Fibroblast of skin of left biceps (primary cell): ENCODE measurements at regions not wholly inside any gene's neighbourhood (a gene's known extent, or its start where the extent isn't known, plus 50 kb on each side); places are given as distances from the start of the nearest gene placed in this dataset.

Experiments used
- DNase-seq, 2 experiments: peaks; one replicate each; pipeline ENCODE4 v3.0.0-alpha.2; 2013; ENCODE audit warnings: low read depth in 2 of 2

DNA sequence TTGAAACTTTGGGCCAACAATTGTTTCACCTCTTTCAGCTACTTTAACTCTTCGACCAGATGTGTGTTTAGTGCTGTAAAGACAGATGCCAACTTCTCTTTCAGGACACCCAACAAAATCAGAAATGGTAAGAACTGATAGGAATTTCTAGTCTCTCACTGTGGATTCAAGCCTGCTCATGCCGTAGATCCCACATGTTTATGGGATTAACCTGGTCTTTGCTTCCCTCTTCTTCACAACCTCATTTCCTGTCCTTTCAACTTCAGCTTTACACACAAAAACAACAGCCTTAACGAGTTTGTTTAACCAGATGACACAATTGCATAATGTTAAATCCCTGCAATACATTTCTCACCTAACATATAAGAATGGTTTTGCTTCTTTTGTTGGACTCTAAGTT, 1031.9 kb upstream of the LRFN5 start:
- DNase-seq: no peak

- no peak for DNase-seq
Measured at GRCh38 chr14:40525314-40525713, 1081.4 kb upstream of the LRFN5 start.

GRCh38 chr14:40523123-40523522, 1083.6 kb upstream of the LRFN5 start:
- no peak for DNase-seq

- no peak for DNase-seq
Measured at GRCh38 chr14:40494483-40494882, 1062.2 kb upstream of the FBXO33 start.

GRCh38 chr14:40487824-40488223, 1055.6 kb upstream of the FBXO33 start:
- no peak for DNase-seq

- no peak for DNase-seq
Measured at GRCh38 chr14:40485688-40486087, 1053.5 kb upstream of the FBXO33 start.

DNA sequence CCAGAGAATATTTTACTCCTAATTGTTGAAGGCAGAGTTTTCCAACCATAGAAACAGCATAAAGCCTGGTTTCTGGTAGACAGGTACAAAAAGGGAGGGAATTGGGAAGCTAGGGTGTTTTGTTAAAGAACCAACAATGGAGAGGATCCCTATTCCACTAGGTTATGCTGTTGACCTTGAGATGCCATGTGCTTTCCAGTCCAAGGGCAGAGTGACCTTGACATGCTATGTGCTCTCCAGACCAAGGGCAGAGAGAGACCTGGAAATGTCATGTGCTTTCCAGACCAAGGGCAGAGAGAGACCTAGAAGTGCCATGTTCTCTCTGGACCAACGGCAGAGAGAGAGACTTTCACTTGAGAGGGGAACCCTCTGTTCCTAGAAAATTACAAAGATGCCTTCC, 1043.8 kb upstream of the FBXO33 start:
- no peak for DNase-seq

DNA sequence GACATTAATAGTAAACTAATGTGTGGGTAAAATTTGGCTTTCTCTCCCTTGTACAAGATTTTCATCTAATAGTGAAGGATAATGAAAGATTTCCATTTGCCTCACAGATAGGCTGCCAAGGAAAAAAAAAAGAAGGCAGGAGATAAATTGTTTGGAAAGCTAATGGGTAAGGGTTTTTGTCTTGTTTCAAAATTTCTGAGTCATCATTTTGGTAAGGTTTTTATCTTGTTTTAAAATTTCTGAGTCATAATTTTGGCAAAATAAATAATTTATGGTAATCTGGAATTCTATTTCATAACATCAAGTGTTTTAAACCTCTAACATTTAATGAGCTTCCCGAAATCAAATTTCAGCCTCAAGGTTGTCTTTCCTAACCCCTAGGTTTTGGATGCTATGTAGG, 1035.7 kb upstream of the FBXO33 start:
- no peak for DNase-seq

GRCh38 chr14:40464531-40464930, 1032.3 kb upstream of the FBXO33 start:
- no peak for DNase-seq

DNA sequence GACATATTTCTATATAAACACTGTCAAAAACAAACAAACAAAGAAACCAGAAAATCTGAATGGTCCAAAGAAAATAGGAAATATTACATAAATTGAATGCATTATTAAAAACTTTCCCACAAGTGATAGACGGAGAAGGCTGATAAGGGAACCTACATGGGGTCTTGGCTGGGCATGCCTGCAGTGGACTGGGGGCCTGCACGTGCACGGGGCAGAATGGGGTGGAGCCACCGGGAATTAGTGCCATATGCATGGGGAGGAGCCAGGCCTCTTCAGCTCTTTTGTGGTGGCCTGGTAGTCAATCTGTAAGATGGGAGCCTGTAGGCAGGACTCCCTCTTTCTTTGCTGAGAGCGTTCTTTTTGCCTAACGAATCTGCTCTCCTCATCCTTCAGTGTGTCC, 1031.7 kb upstream of the FBXO33 start:
- no peak for DNase-seq

DNA sequence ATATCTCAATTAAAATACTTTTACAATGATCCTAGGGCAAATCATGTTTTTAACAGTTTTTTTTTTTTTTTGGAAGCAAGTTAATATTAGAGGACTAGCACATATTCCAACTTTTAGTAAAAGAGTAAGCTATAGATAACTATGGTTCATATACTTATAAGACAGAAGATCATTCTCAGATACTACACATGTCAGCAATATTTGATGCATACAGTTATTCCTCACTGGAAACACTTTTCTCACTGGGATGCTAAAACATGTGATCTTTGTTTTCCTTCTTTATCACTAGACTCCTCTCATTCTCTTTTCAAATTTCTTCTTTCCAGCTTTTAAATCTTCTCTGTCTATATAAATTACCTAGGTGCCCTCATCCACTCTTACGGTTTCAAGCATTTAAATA, 1020.4 kb upstream of the FBXO33 start:
- no peak for DNase-seq

GRCh38 chr14:40447017-40447416, 1014.8 kb upstream of the FBXO33 start:
- DNase-seq: no peak

- no peak for DNase-seq
Measured at GRCh38 chr14:40445020-40445419, 1012.8 kb upstream of the FBXO33 start.

GRCh38 chr14:40436551-40436950, 1004.3 kb upstream of the FBXO33 start:
- no peak for DNase-seq

GRCh38 chr14:40417777-40418401, 985.7 kb upstream of the FBXO33 start:
- no peak for DNase-seq

GRCh38 chr14:40416565-40416964, 984.3 kb upstream of the FBXO33 start:
- DNase-seq: no peak

- no peak for DNase-seq
Measured at GRCh38 chr14:40414386-40414785, 982.2 kb upstream of the FBXO33 start.

DNA sequence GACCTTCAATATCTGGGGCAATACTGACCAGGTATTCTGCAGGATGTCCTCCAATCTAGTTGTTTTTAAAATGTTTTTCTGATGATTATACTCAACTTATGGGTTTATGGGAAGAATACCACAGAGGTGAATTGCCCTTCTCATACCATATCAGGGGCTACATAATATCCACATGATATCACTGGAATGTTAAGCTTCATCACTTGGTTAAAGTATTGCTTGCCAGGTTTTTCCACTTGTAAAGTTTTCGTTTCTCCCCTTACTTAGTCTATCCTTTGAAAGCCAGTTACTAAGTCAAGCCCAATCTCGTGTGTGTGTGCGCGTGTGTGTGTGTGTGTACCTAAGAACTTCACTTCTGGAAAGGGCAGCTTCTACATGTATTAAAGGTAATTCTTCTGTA, 980.9 kb upstream of the FBXO33 start:
- DNase-seq: no peak

GRCh38 chr14:40410708-40411107, 978.5 kb upstream of the FBXO33 start:
- DNase-seq: no peak

DNA sequence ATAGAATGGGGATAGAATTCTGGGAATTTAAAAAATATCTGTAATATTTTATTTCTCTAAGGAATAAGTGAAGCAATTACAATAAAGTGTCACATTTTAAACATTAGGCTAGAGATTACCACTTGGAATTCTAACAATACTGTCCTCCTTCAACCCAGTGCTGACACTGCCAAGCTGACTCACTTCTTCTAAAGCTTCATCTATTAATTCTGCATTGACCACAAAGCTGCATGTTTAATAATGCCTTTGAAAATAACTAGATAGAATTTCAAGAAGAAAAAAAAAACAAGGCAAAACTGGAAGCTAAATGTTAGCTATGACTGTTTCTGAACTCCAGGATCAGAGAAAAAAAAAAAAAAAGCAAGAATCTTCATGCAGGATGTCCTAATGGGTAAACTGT, 970.7 kb upstream of the FBXO33 start:
- DNase-seq: no peak

- DNase-seq: no peak
Measured at GRCh38 chr14:40398981-40399380, 966.7 kb upstream of the FBXO33 start.

GRCh38 chr14:40394634-40395340, 962.6 kb upstream of the FBXO33 start:
- no peak for DNase-seq

DNA sequence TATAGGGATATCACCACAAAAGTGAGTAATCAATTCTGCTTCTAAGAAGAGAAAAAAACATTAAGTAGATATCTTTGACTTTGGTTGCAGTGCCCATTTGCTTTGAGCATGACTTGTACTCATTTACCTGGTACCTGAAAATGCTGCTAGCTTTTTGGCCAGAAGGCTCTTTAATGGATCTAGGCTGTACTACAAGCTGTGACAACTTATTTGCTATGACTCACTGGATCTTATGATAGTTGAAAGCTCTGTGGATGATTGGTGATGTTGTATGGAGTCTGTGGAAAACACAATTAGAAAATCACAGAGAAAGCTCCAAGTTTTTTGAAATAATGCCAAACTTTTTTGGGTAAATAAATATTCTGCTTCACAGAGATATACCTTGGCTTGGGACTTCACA, 960.9 kb upstream of the FBXO33 start:
- DNase-seq: no peak

DNA sequence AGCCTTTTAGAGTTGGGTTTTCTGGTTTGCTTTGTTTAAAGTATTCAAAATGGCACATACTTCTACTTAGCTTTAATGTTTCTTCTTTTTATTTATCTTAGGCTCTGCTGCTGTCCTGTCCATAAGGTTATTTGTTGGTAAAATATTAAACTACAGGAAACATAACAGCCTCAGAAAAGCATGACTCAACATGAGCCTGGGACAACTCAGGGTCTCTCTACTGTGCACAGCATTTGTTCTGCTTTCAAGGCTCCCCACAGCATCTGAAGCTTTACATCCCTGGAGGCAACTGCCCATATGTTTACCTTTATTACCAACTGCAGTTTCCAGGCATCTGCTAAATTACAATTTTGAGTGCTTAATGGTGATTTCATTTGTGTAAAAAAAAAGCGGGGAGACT, 954.2 kb upstream of the FBXO33 start:
- no peak for DNase-seq
